DMS153 treated with DMSO at 0.1 percent for 48 hours (cell line): ENCODE measurements at regions not wholly inside any gene's neighbourhood (a gene's known extent, or its start where the extent isn't known, plus 50 kb on each side); places are given as distances from the start of the nearest gene placed in this dataset.
A peak's percentile ranks its signal among the peaks of the same experiment; 100 is the strongest.

Experiments used
- DNase-seq: peaks from one replicate; lab custom pipeline; 2025; ENCODE audit not compliant: unreplicated experiment; lab: John Stamatoyannopoulos, UW

DNA sequence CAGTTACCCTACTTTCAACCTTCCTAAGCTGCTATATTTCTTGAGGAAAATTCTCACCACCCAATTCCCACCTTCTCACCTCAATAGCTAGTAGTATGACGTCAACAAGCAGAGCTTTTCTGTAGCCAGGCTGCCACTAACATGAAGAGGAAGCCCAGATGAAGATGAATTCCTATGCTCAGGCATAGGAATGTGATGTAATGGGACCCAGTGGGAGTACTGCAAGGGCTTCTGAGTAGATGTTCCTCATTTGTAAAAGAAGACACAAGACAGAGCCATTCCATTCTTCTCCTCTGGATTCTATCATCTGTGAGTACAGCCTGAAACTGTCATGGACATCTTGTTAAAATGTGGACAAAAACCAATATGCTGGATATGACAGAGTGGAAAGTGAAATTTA, 81.6 kb upstream of the KLF3 start:
- DNase-seq: no peak

GRCh38 chr4:38582889-38583470, 81.0 kb upstream of the KLF3 start:
- no peak for DNase-seq

GRCh38 chr4:38585871-38586270, 78.1 kb upstream of the KLF3 start:
- DNase-seq: no peak

DNA sequence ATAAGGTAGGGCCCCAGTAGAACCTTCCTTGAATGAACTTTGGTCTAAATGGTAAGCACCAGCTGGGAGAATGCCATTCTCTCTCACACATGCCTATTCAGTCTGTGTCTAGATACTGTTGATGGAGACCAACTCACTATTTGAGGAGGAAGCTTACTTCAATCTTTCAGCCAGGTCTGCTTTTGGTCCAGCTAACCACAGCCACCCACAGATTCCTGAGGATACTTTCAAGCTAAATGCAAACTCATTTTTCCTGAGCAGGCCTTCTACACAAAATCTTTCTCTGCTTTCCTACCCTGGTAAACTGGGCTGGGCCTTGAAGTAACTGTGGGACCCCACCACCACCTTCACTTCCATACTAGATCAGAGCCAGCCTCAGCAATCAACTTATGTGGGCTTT, 76.9 kb upstream of the KLF3 start:
- DNase-seq: no peak

DNA sequence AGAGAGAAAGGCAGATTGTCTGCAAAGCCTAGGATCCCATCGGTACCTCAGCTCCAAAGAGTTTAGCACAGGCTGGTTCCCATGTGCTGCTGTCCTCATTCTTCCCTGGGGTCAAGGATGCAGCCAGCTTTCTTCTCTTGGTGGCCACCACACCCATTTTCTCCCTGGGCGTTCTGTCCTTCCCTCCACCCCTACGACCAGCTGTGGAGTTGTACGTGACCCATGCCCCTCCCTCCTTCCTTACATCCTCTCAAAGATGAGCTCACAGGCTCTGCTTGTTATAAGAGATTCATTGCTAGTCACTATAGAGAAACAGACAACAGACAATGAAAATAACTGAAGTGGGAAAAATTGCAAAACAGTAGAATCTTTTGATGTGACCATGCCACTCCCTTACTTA, 74.0 kb upstream of the KLF3 start:
- no peak for DNase-seq

- DNase-seq: no peak
Observed at GRCh38 chr4:38591617-38592337, 72.2 kb upstream of the KLF3 start.

DNA sequence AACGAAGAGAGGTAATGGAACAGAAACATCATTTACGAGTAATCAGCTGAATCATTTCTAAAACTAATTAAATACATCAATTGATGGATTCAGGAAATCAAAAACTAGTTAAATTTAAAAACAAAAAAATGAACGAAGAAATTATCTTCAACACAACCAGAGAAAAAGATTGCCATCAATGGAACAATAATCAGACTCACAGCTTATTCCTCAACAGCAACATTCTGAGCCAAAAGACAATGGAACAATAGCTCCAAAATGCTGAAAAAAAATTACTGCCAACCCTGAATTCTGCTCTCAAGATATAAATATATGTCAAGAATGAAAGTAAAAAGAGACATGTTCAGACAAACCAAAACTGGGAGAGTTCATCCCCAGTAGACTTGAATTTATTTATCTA, 65.5 kb upstream of the KLF3 start:
- DNase-seq: no peak

GRCh38 chr4:38600575-38600974, 63.4 kb upstream of the KLF3 start:
- no peak for DNase-seq

- DNase-seq: peak; percentile 56
Observed at GRCh38 chr4:38601244-38601915, 62.6 kb upstream of the KLF3 start.

- no peak for DNase-seq
Observed at GRCh38 chr4:38601916-38602291, 62.1 kb upstream of the KLF3 start.

DNA sequence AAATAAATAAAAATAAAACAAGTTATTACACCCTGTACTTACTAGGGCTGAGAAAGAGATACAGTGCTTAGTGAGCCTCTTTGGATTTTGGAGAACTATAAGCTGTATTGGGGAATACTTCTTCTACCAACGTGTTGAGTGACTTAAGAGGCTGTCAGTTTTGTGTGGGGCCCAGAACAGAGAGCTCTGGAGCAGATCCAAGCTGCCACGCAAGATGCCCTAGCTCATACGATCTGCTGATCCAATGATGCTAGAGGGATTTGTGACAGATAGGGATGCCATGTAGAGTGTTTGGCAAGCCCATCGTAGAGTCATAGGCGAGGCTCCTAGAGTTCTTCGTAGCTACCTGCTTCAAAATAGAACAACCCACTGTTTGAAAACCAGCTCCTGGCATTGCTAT, 60.3 kb upstream of the KLF3 start:
- DNase-seq: no peak

- DNase-seq: no peak
Observed at GRCh38 chr4:38605181-38605752, 58.7 kb upstream of the KLF3 start.

GRCh38 chr4:38605753-38606586, 58.0 kb upstream of the KLF3 start:
- DNase-seq: peak; percentile 27

- no peak for DNase-seq
Observed at GRCh38 chr4:38606587-38606905, 57.5 kb upstream of the KLF3 start.

GRCh38 chr4:38609614-38610013, 54.4 kb upstream of the KLF3 start:
- no peak for DNase-seq

DNA sequence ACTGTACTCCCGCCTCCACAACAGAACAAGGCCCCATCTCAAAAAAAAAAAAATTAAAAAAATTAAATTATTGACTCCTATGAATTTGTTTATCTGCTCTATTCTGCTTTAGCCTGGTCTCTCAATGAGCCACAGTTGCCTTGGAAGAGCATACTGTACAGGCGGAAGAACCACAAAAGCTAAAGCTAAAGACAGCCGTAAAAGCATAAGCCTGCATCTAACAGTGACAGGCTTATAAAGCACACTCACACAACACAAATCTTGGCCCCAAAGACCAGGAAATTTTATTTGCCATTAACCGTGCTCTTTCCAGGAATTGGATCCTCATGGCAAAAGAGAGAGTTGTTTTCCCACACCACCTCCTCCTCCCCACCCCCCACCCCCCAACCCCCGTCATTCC, 53.5 kb upstream of the KLF3 start:
- DNase-seq: no peak

- DNase-seq: no peak
Observed at GRCh38 chr4:38610966-38611431, 53.0 kb upstream of the KLF3 start.

- no peak for DNase-seq
Observed at GRCh38 chr4:38611676-38612075, 52.3 kb upstream of the KLF3 start.

- DNase-seq: no peak
Observed at GRCh38 chr4:38612646-38613414, 51.2 kb upstream of the KLF3 start.
